ENCODE measurements at regions not wholly inside any gene's neighbourhood (a gene's known extent, or its start where the extent isn't known, plus 50 kb on each side); places are given as distances from the start of the nearest gene placed in this dataset.

DNA sequence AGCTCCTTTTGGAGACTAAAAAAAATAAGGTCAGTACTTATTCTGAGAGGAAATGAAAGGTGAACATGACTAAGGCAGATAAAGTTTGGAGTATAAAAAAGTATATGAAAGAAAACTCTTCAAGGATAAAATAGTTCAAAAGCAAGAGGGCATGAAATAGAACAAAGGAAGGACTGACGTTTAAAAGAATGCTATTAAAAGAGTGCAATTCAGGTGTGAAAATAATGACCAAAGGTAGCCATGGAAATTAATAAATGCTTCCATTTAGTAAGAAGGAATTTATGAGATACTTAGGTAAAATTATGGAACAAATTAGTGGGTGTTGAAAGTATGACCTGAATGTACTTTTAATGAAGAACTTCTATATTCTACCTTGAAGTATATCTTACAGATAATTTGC, 128.2 kb upstream of the WDFY3 start:
- Histone ChIP-seq H3K36me3 (no peaks in the 10 kb centered on the region), H3K27ac (no peak overlapping the region), H3K4me3 (no peak overlapping the region), H3K9ac (no peak overlapping the region), H3K4me1 (no peaks in the 10 kb centered on the region), H3K27me3 (no peaks in the 10 kb centered on the region), H3K9me3 (peaks cover 11% of the 10 kb centered on the region), H3K4me2 (no peak overlapping the region), H4K20me1 (no peaks in the 10 kb centered on the region)
- no peak for TF ChIP-seq Cebpa-rat (IDR thresholded peaks at IDR 0.05)

DNA sequence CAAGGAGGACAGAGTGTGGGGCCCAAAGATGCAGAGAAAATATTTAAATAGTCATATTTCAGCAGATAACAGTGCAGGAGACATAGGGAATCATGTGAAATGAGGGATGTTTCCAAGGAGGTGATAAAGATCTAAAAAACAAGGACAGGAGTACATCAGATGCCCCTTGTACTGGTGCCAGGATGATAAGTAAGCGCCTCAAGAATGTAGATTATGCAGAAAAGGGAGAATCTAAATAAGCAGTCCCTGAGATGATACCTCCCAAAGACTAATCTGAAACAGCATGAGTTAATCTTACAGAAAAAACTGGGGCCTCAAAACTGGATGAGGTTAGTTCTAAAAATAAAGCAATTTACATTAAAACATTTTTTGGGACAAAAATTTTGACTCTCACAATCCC, 136.1 kb upstream of the WDFY3 start:
- no peak for TF ChIP-seq Cebpa-rat (IDR thresholded peaks at IDR 0.05)
- Histone ChIP-seq H3K4me3 (no peak overlapping the region), H3K4me1 (no peaks in the 10 kb centered on the region), H3K4me2 (no peak overlapping the region), H3K36me3 (no peaks in the 10 kb centered on the region), H3K27ac (no peak overlapping the region), H3K27me3 (no peaks in the 10 kb centered on the region), H4K20me1 (no peaks in the 10 kb centered on the region), H3K9me3 (peaks cover under 1% of the 10 kb centered on the region; the same call in 1 of the 2 replicates), H3K9ac (no peak overlapping the region)

DNA sequence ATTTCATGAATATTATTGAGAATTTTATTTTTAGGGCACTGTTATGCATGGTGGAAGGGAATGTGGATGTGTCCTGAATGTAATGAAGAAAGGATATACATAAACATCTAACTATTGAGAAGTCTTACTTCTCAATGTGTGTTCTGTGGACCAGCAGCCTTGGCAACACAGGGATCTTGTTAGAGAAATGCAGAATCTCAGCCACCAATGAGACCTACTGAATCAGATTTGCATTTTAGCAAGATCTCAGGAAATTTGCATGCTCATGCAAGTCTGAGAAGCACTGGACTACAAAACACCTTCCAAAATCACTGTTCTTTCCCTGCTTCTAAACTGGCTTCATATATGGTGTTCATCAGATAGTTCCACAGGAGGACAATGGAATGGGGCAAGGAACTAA, 139.7 kb upstream of the WDFY3 start:
- Histone ChIP-seq H3K9me3 (no peaks in the 10 kb centered on the region), H3K27me3 (no peaks in the 10 kb centered on the region), H3K4me1 (no peaks in the 10 kb centered on the region), H3K36me3 (no peaks in the 10 kb centered on the region), H3K4me3 (no peak overlapping the region), H3K4me2 (no peak overlapping the region), H4K20me1 (no peaks in the 10 kb centered on the region), H3K27ac (no peak overlapping the region), H3K9ac (no peak overlapping the region)
- no peak for TF ChIP-seq Cebpa-rat (IDR thresholded peaks at IDR 0.05)

DNA sequence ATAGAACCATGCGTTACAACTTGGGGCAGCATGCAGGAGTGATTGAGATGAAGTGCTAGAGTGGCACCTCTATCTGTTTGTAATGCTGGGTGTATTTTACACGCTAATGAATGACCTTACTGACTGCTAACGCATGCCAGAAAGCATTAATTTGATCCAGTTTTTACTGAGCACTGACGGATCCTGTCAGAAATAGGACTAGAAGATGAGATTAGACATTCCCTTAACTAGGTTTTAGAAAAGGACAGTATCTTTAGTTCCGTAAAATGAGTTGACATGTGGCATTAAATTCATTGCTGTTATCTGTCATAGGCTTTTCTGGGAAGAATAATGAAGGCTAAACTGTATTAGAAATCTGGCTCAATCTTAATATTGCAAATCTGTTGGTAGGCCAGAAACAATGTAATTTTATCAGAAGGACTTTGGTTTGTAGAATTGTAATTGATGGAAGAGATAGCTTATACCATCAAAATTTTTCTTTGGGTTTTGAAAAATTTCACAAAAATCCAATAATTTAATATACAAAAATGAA, 140.4 kb upstream of the WDFY3 start:
- Histone ChIP-seq H3K9ac (no peak overlapping the region), H3K36me3 (no peaks in the 10 kb centered on the region), H3K4me3 (no peak overlapping the region), H3K27ac (no peak overlapping the region), H3K4me1 (no peaks in the 10 kb centered on the region), H3K27me3 (no peaks in the 10 kb centered on the region), H3K9me3 (no peaks in the 10 kb centered on the region), H4K20me1 (no peaks in the 10 kb centered on the region), H3K4me2 (no peak overlapping the region)
- TF ChIP-seq Cebpa-rat (IDR thresholded peaks at IDR 0.05): no peak

DNA sequence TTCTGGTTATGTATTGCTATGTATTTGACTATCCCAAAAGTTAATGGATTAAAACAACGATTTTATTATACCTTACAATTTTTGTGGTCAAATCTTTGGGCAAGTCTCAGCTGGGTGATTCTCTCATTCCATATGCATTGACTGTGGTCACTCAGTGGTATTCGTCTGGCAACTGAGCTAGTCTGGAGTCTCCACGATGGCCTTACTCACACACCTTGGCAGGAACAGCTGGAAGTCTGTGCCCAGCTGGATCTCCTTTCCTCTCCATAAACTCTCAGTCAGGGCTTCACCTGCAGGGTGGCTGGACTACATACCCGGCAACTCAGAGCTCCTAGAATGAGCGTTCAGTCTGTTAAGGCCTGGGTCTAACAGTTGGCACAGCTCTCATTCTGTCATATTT, 141.1 kb upstream of the WDFY3 start:
- H3K27ac ChIP-seq: no peak overlapping the region
- H3K9ac ChIP-seq: no peak overlapping the region
- no peaks in the 10 kb centered on the region for H3K9me3 ChIP-seq
- H3K4me1 ChIP-seq: no peaks in the 10 kb centered on the region
- no peaks in the 10 kb centered on the region for H3K36me3 ChIP-seq
- H3K4me2 ChIP-seq: no peak overlapping the region
- H4K20me1 ChIP-seq: no peaks in the 10 kb centered on the region
- TF ChIP-seq Cebpa-rat (IDR thresholded peaks at IDR 0.05): no peak
- H3K4me3 ChIP-seq: no peak overlapping the region
- H3K27me3 ChIP-seq: no peaks in the 10 kb centered on the region

DNA sequence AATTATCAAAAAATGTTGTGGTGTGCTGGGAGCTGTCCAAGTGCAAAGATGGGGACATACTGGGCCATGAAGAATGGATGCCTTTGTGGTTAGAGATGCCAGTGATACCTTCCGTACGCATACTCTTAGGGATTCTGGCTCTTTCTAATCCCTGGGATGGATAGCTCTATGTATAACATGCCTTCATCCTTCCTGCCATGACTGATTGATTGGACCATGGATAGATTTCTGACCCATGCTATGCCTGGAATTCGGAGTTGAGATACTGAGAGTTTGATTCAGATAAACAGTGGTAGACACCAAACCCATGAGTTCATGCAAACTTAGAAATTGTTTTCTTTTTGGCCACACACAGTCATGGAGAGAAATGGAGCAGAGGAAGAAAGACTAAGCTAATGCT, 147.2 kb upstream of the WDFY3 start:
- Histone ChIP-seq H3K27ac (no peak overlapping the region), H3K9ac (no peak overlapping the region), H3K36me3 (no peaks in the 10 kb centered on the region), H3K27me3 (no peaks in the 10 kb centered on the region), H3K4me3 (no peak overlapping the region), H4K20me1 (no peaks in the 10 kb centered on the region), H3K4me1 (no peaks in the 10 kb centered on the region), H3K9me3 (0 out of 2 replicates have a peak, but pooled peaks cover 4% of the 10 kb centered on the region), H3K4me2 (no peak overlapping the region)
- no peak for TF ChIP-seq Cebpa-rat (IDR thresholded peaks at IDR 0.05)

DNA sequence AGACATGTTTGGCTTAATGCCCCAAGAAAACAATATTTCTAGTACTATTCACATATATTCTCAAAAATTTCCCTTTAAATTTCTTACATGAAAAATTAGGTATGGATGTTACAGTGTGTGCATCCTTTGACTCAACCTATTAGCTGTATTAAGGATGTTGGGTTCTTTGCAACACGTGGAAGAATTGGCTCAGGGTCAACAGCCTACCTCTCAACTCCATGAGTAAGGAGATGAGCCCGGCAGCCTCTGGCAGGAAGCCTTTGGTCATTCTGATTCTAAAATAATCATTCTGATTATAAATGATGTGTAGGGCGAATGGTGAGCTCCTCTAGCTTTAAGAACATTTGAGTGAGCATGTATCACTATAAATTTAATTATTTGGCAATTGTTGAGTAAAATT, 148.0 kb upstream of the WDFY3 start:
- Histone ChIP-seq H3K36me3 (no peaks in the 10 kb centered on the region), H3K4me2 (no peak overlapping the region)

DNA sequence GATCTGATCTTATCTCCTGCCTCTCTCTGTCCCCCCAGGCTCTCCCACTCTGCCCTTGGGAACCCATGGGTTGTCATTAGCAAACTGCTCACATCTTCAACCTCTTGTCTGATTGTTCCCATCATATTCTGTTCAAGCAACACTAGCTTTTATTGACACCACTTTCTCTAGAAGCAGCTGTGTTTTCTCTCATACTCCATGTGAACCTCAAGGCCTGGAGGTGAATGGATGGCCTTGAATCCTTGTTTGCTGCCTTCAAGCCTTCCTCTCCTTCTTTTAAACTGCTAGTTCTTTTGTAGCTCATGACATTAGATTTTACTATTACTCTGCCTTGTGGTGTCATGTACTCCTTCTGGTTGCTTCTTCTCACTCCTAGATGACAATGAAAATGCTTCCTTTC, 149.5 kb upstream of the WDFY3 start:
- no peaks in the 10 kb centered on the region for H3K4me1 ChIP-seq
- no peak overlapping the region for H3K4me2 ChIP-seq
- H4K20me1 ChIP-seq: no peaks in the 10 kb centered on the region
- no peaks in the 10 kb centered on the region for H3K27me3 ChIP-seq
- 0 out of 2 replicates have a peak, but pooled peaks cover 4% of the 10 kb centered on the region for H3K9me3 ChIP-seq
- H3K4me3 ChIP-seq: no peak overlapping the region
- no peak overlapping the region for H3K27ac ChIP-seq
- no peak for TF ChIP-seq Cebpa-rat (IDR thresholded peaks at IDR 0.05)
- no peaks in the 10 kb centered on the region for H3K36me3 ChIP-seq
- no peak overlapping the region for H3K9ac ChIP-seq

More for the DNA sequence above, 148.0 kb upstream of the WDFY3 start:
- no peaks in the 10 kb centered on the region for H3K27me3 ChIP-seq
- no peaks in the 10 kb centered on the region for H3K4me1 ChIP-seq
- no peak for TF ChIP-seq Cebpa-rat (IDR thresholded peaks at IDR 0.05)
- no peak overlapping the region for H3K9ac ChIP-seq
- H4K20me1 ChIP-seq: no peaks in the 10 kb centered on the region
- H3K9me3 ChIP-seq: 0 out of 2 replicates have a peak, but pooled peaks cover 4% of the 10 kb centered on the region
- no peak overlapping the region for H3K27ac ChIP-seq
- H3K4me3 ChIP-seq: no peak overlapping the region

DNA sequence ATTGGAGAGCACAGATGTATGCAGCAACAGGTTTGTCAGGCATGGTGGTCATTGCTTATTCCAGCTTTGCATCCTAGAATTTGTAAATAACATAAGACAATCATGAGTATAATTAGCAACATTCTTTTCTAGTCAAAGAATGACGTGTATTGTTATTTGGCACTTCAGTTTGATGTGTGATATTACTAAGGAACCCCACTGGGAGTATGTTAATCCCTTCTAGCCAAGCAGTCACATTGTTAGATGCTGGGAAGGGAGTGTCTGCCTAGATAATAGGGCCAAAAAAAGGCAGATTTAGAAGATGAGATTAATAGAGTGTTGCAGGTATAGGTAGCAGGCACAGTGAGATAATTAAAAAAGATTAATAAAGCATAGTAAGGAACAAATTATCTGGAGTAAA, 159.2 kb upstream of the WDFY3 start:
- no peak overlapping the region for H3K9ac ChIP-seq
- no peak for TF ChIP-seq Cebpa-rat (IDR thresholded peaks at IDR 0.05)
- H4K20me1 ChIP-seq: no peaks in the 10 kb centered on the region
- no peaks in the 10 kb centered on the region for H3K9me3 ChIP-seq
- H3K4me1 ChIP-seq: no peaks in the 10 kb centered on the region
- H3K4me3 ChIP-seq: no peak overlapping the region
- H3K4me2 ChIP-seq: no peak overlapping the region
- H3K36me3 ChIP-seq: no peaks in the 10 kb centered on the region
- H3K27ac ChIP-seq: no peak overlapping the region
- H3K27me3 ChIP-seq: no peaks in the 10 kb centered on the region

DNA sequence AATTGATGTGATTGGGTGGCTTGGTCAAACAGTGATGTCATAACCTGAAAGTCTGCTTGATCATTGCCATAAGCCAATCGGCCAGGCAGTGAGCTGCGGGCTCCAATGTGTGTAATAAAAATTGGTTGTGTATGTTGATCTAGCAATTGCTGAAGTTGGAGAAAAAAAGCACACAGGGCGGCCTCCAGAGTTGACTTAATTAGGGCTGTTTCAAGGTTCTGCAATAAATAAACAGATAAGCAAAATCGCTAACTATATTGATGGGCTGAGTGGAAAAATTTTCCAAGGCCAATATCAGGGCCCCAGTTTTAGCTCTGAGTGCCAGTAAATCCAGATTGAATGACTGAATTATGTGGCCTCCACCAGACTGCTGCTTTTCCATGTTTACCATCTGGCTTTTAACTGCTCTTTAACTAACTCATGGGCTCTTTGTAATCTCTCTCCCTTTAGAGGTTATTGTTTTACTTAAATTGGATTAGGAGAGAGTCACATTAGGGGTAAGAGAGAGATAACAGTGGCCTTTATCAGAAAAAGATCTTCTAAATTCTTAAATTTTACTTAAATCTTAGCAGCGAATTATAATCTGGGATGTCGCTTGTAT, 160.6 kb upstream of the WDFY3 start:
- H3K4me2 ChIP-seq: no peak overlapping the region
- no peak overlapping the region for H3K9ac ChIP-seq
- TF ChIP-seq Cebpa-rat (IDR thresholded peaks at IDR 0.05): no peak
- H3K27me3 ChIP-seq: no peaks in the 10 kb centered on the region
- H3K9me3 ChIP-seq: no peaks in the 10 kb centered on the region
- H3K36me3 ChIP-seq: no peaks in the 10 kb centered on the region
- no peak overlapping the region for H3K27ac ChIP-seq
- no peaks in the 10 kb centered on the region for H4K20me1 ChIP-seq
- no peak overlapping the region for H3K4me3 ChIP-seq
- no peaks in the 10 kb centered on the region for H3K4me1 ChIP-seq

DNA sequence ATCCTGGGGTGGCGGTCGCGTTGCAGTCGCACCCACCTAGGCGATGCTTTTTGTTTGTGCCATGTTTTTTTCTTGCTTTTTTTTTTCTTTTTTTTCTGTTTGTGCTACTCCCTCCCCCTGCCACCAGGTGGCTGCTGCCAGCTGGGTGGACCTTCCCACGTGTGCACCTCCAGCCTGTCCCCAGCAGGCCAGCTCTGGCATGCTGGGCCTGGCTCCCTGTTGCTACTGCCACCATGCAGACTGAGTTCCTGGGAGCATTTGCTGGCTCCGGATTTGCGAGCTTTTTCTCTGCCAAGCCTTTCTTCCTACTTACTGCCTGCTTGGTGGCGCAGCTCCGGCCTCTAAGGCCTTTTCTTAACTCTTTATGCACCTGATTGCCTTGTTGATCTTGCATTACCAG, 161.2 kb upstream of the WDFY3 start:
- H3K36me3 ChIP-seq: no peaks in the 10 kb centered on the region
- no peak overlapping the region for H3K4me3 ChIP-seq
- H3K4me2 ChIP-seq: no peak overlapping the region
- no peak for TF ChIP-seq Cebpa-rat (IDR thresholded peaks at IDR 0.05)
- H3K27ac ChIP-seq: no peak overlapping the region
- no peaks in the 10 kb centered on the region for H3K9me3 ChIP-seq
- no peaks in the 10 kb centered on the region for H4K20me1 ChIP-seq
- no peaks in the 10 kb centered on the region for H3K4me1 ChIP-seq
- no peaks in the 10 kb centered on the region for H3K27me3 ChIP-seq
- H3K9ac ChIP-seq: no peak overlapping the region

Data from BLaER1 (cell line).